ENCODE measurements at regions not wholly inside any gene's neighbourhood (a gene's known extent, or its start where the extent isn't known, plus 50 kb on each side); places are given as distances from the start of the nearest gene placed in this dataset.

DNA sequence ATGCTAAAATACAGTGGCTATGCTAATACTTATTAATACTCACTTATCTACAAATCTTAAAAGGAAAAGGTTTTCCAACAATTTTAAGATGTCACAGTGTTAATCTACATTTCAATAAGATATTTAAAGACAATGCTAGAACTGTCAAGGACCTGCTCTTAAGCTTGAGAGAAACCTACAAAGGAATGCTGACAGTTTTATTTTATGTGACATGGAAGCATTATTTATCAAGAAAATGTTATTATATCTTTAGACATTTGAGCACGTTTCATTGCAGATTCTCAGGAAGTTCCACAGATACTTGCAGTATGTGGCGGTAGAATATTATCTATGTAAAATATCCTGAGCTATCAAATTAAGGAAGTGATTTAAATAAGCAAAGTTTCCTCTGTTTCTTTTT lies 1255.7 kb upstream of the ZEB2 start:
- no peak overlapping the region for H3K4me3 ChIP-seq (ENCODE audit: low read depth, low read length)
- TF ChIP-seq, protein P1, sequence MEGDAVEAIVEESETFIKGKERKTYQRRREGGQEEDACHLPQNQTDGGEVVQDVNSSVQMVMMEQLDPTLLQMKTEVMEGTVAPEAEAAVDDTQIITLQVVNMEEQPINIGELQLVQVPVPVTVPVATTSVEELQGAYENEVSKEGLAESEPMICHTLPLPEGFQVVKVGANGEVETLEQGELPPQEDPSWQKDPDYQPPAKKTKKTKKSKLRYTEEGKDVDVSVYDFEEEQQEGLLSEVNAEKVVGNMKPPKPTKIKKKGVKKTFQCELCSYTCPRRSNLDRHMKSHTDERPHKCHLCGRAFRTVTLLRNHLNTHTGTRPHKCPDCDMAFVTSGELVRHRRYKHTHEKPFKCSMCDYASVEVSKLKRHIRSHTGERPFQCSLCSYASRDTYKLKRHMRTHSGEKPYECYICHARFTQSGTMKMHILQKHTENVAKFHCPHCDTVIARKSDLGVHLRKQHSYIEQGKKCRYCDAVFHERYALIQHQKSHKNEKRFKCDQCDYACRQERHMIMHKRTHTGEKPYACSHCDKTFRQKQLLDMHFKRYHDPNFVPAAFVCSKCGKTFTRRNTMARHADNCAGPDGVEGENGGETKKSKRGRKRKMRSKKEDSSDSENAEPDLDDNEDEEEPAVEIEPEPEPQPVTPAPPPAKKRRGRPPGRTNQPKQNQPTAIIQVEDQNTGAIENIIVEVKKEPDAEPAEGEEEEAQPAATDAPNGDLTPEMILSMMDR (conservative IDR thresholded peaks at IDR 0.05; ENCODE audit: low read depth, low read length): no peak
- no peak for DNase-seq (ENCODE audit: low read depth)

DNA sequence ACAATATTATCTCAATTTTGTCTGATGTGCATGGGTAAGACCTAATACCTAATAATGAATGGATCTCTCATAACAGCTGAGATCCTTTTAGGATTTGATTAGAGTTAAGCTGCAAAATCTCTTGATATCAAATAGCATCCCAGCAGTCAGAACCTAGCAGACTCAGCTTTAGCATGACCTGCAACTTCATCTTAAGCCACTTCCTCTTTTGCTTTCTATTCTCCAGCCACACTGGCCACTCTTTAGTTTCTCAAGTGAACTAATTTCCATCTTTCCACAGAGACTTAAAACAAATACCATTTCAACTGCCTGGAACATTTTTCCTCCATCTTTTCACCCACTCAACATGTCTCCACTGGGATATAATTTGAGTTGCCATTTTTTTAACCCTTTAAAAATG lies 1251.6 kb upstream of the ZEB2 start:
- no peak overlapping the region for H3K4me3 ChIP-seq (ENCODE audit: low read depth, low read length)
- TF ChIP-seq, protein P1 (conservative IDR thresholded peaks at IDR 0.05; ENCODE audit: low read depth, low read length): no peak

DNA sequence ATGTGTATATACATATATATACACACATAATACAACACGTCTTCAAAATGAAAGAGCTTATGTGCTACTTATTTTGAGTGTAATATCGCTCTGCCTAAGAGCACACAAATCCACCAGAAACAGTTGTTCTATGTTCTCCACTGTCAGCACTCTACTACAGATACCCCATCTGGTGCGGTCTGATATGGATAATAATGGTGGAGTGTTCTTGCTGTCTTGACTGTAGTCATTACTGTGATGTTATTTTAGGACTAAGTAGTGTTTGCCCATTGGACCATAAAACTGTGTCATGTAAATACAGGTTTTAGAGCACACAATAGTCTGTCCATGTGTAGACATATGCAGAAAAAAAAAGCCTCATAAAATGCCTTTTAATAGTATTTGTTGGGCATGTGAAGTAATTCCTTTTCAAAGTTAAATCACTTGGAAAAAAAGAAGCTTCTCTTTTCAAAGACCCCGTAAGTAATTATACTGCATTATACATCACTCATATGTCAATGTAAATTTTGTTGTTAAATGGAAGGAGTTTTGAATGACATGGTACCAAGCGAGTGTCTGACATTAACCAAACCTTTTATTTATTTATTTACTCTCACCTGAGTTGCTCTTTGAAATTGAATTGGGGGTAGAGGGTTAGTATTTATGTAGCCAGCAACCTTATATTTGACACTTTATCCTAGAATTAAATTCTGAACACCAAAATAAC lies 1249.2 kb upstream of the ZEB2 start:
- TF ChIP-seq, protein P1 (conservative IDR thresholded peaks at IDR 0.05; ENCODE audit: low read depth, low read length): no peak
- DNase-seq (ENCODE audit: low read depth): no peak
- H3K4me3 ChIP-seq (ENCODE audit: low read depth, low read length): no peak overlapping the region

More for the DNA sequence above, 1251.6 kb upstream of the ZEB2 start:
- no peak for DNase-seq (ENCODE audit: low read depth)

DNA sequence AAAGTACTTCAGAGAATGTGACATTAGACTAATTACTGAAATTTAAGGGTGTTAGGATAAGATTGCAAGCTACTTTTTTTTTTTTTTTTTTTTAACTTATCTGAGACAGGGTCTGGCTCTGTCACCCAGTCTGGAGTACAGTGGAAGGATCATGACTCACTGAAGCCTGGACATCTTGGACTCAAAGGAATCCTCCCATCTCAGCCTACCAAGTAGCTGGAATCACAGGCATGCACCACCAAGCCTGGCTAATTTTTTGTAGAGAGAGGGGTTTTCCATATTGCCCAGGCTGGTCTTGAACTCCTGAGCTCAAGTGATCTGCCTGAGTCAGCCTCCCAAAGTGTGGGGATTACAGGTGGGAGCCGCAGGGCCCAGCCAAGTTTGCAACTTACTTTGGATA lies 1246.0 kb upstream of the ZEB2 start:
- no peak overlapping the region for H3K4me3 ChIP-seq (ENCODE audit: low read depth, low read length)
- TF ChIP-seq, protein P1 (conservative IDR thresholded peaks at IDR 0.05; ENCODE audit: low read depth, low read length): no peak
- no peak for DNase-seq (ENCODE audit: low read depth)

DNA sequence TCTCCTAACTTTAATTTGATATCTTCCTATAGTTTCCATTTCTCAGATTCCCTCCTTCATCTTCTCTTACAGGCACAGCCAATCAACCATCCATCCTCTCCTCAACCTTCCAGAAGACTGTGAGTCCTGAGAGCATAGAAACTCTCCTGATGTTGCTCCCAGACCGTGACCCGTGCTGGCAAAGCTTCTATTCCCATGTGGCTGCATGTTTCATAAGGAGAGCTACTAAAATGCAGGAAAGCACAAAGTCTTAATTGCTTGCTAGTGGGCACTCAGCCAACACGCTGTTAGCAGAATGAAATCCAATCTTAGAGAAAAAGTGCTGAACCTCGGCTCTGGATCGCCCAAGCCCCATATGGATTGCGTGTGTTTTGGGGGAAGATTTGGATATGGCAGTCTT lies 1244.7 kb upstream of the ZEB2 start:
- DNase-seq (ENCODE audit: low read depth): no peak
- TF ChIP-seq, protein P1 (conservative IDR thresholded peaks at IDR 0.05; ENCODE audit: low read depth, low read length): no peak
- no peak overlapping the region for H3K4me3 ChIP-seq (ENCODE audit: low read depth, low read length)

DNA sequence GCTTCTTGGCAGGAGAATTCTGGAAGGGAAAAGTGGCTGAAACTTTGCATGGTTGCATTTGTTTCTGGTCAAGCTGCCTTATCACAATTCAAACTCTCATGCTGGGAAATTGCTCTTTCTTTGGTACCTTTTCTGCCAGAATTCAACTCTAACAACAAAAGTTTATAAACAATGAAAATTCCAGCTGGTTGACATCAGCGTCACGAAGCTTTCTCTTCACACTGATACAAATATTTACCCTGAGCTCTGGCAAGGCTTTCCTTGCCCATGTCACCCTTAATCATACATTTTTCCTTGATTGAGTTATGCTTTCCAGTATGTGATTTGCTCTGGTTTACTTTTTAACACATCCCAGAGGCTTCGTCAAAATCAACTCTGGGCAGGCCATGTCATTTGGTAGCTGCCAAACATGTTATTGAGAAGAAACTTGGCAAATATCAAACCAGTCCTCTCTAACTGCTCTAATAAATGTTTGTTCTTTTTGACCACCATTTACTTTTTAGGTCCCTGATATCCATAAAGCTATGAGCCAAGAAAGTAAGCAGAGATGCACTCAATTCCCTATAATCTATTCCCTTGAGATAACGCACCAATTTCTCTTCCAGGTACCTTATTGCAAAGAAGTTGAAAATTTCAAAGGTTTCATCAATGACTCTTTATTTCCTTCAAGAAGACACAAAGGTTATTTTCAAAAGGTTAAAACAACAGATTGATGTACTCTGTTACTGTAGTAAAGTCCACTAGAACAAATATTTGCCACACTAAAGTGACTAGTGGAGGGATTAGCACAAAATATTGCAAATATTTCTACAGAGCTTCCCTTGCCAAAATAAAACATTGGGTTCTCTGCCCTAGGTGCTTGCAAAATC lies 1241.1 kb upstream of the ZEB2 start:
- TF ChIP-seq, protein P1 (conservative IDR thresholded peaks at IDR 0.05; ENCODE audit: low read depth, low read length): no peak
- no peak overlapping the region for H3K4me3 ChIP-seq (ENCODE audit: low read depth, low read length)
- peak; percentile 90 for DNase-seq (ENCODE audit: low read depth)
